K562 (cell line): ENCODE measurements at regions not wholly inside any gene's neighbourhood (a gene's known extent, or its start where the extent isn't known, plus 50 kb on each side); places are given as distances from the start of the nearest gene placed in this dataset.

ENCODE experiments used
- ATAC-seq: fragments of 200-7000 bp; cut with Tn5 transposase; 3 replicates; pipeline ENCODE4 v1.9.1; 2020; ENCODE audit warnings: moderate library complexity
- BruUV-seq: library from RNA; stranded (reverse); fragments of 400-500 nt; replicated peaks from 2 replicates; lab custom pipeline; 2021; lab: Mats Ljungman, UMichigan
- CTCF ChIA-PET: fragments of 300-600 bp; formaldehyde crosslinking; extraction: SDS; loops from one replicate; lab custom pipeline; 2021; ENCODE audit warnings: low intra/inter-chr PET ratio; lab: Yijun Ruan, JAX
- POLR2A ChIA-PET: fragments of 300-600, 350-650 bp; sonication (Branson Sonifier 250); formaldehyde crosslinking; extraction: SDS; loops from one replicate; lab custom pipeline; 2021; ENCODE audit warnings: antibody characterized with exemption, inconsistent platforms; lab: Yijun Ruan, JAX
- DNase-seq, 4 experiments: peaks; one replicate each; pipeline versions ENCODE4 v3.0.0 to v3.0.0-alpha.2; 2011 to 2018; ENCODE audit warnings: low spot score in 3 of 4, mixed read lengths in 3 of 4; ENCODE audit errors: extremely low read depth in 1 of 4
- FAIRE-seq: peaks from 2 replicates; lab custom pipeline; 2011; peaks lifted over from hg19 to GRCh38; lab: Jason Lieb, UNC
- H2AFZ ChIP-seq: 2 replicates; pipeline ENCODE4 v1.6.0; 2011; ENCODE audit warnings: low read depth, low read length, control low read depth, inconsistent platforms
- H3K27ac ChIP-seq: fragments of 200-600 bp; 3 replicates; pipeline ENCODE4 v1.8.0; 2011; ENCODE audit warnings: low read depth, mild to moderate bottlenecking, control low read depth, inconsistent platforms, low read length, moderate library complexity, mixed read lengths; ENCODE audit errors: extremely low read depth
- H3K27me3 ChIP-seq, 2 experiments: fragments of 300-600 bp in 1 of 2; 2 replicates in 1 of 2; 3 replicates in 1 of 2; pipeline versions ENCODE4 v1.6.0 to v1.8.0; 2011; ENCODE audit warnings: inconsistent platforms in 2 of 2, low read length in 2 of 2, mild to moderate bottlenecking in 1 of 2, mixed read lengths in 1 of 2, moderate library complexity in 1 of 2; ENCODE audit not compliant: control insufficient read depth in 2 of 2, insufficient read depth in 2 of 2
- H3K36me3 ChIP-seq: fragments of 300-600 bp; 3 replicates; pipeline ENCODE4 v1.8.0; 2011; ENCODE audit warnings: mild to moderate bottlenecking, low read length, inconsistent platforms; ENCODE audit not compliant: control insufficient read depth, insufficient read depth
- H3K4me1 ChIP-seq, 2 experiments: fragments of 200-600 bp in 1 of 2; replicated peaks in 1 of 2; 2 replicates in 1 of 2; 3 replicates in 1 of 2; pipeline versions ENCODE4 v1.5.1 to v1.8.0; 2011; ENCODE audit warnings: inconsistent platforms in 2 of 2, low read length in 2 of 2, mild to moderate bottlenecking in 1 of 2, mixed read lengths in 1 of 2, moderate library complexity in 1 of 2; ENCODE audit not compliant: control insufficient read depth in 2 of 2, insufficient read depth in 2 of 2
- H3K4me2 ChIP-seq: 2 replicates; pipeline ENCODE4 v1.6.1; 2011; ENCODE audit warnings: low read length, control low read depth, inconsistent platforms, mixed read lengths; ENCODE audit not compliant: insufficient read depth
- H3K4me3 ChIP-seq: fragments of 200-600 bp; sonication (generic), shearing (Covaris generic); 2 replicates; pipeline ENCODE4 v1.5.1; 2016; ENCODE audit warnings: control low read depth, inconsistent platforms
- H3K79me2 ChIP-seq: fragments of 200-600 bp; 3 replicates; pipeline ENCODE4 v1.8.0; 2011; ENCODE audit warnings: low read length, inconsistent platforms; ENCODE audit not compliant: control insufficient read depth, insufficient read depth
- H3K9ac ChIP-seq, 2 experiments: 2 replicates each; pipeline versions ENCODE4 v1.6.0 to v1.6.1; 2011; ENCODE audit warnings: low read depth in 2 of 2, low read length in 2 of 2, control low read depth in 1 of 2, inconsistent platforms in 1 of 2, mild to moderate bottlenecking in 1 of 2, mixed read lengths in 1 of 2; ENCODE audit not compliant: insufficient read depth in 1 of 2
- H3K9me1 ChIP-seq: one replicate; pipeline ENCODE4 v1.6.0; 2011; ENCODE audit warnings: inconsistent platforms, mild to moderate bottlenecking, low read length, moderate library complexity; ENCODE audit not compliant: control insufficient read depth, insufficient read depth
- H3K9me3 ChIP-seq: replicated peaks from 2 replicates; pipeline ENCODE4 v1.5.1; 2011; ENCODE audit warnings: low read depth, low read length, inconsistent platforms; ENCODE audit not compliant: control insufficient read depth, insufficient read depth
- H4K20me1 ChIP-seq: replicated peaks from 2 replicates; pipeline ENCODE4 v1.6.1; 2011; ENCODE audit warnings: low read length, inconsistent platforms, mixed read lengths; ENCODE audit not compliant: control insufficient read depth, insufficient read depth
- ARID4B ChIP-seq: sonication (generic); formaldehyde crosslinking; IDR thresholded peaks from 2 replicates; pipeline ENCODE4 v1.8.0; 2022; ENCODE audit warnings: mild to moderate bottlenecking, missing genetic modification reagents
- CEBPB ChIP-seq: fragments of 450-650 bp; IDR thresholded peaks from 2 replicates; pipeline ENCODE4 v1.6.1; 2016; ENCODE audit warnings: missing genetic modification characterization, missing compliant biosample characterization
- CSDE1 ChIP-seq, 2 experiments: fragments of 450-650 bp; IDR thresholded peaks; 2 replicates each; pipeline ENCODE4 v1.6.1; 2016; ENCODE audit warnings: mild to moderate bottlenecking in 1 of 2
- E2F3 ChIP-seq: fragments of 250-450 bp; sonication (Bioruptor Pico); IDR thresholded peaks from 2 replicates; pipeline ENCODE4 v1.4.0; 2020; ENCODE audit warnings: mild to moderate bottlenecking
- EZH2 ChIP-seq: IDR thresholded peaks from 2 replicates; pipeline ENCODE4 v1.6.1; 2012; ENCODE audit warnings: low read depth, mild to moderate bottlenecking, inconsistent platforms, low read length, borderline replicate concordance
- GABPA ChIP-seq: fragments of 200-800 bp; sonication (Bioruptor generic); conservative IDR thresholded peaks from 2 replicates; pipeline ENCODE4 v1.6.1; 2016; ENCODE audit warnings: low read depth, missing genetic modification characterization, missing compliant biosample characterization
- GATAD2B ChIP-seq: fragments of 450-650 bp; IDR thresholded peaks from 2 replicates; pipeline ENCODE4 v1.6.1; 2017; ENCODE audit warnings: mild to moderate bottlenecking, borderline replicate concordance
- HDAC6 ChIP-seq: IDR thresholded peaks from 2 replicates; pipeline ENCODE4 v1.6.1; 2012; ENCODE audit warnings: low read depth, mild to moderate bottlenecking, control low read depth, inconsistent platforms, low read length, moderate library complexity
- HDAC8 ChIP-seq: fragments of 450-650 bp; IDR thresholded peaks from 2 replicates; pipeline ENCODE4 v1.6.1; 2016; ENCODE audit warnings: mild to moderate bottlenecking, missing genetic modification characterization, moderate library complexity, missing compliant biosample characterization
- KLF13 ChIP-seq: fragments of 450-650 bp; IDR thresholded peaks from 2 replicates; pipeline ENCODE4 v1.6.1; 2016; ENCODE audit warnings: missing genetic modification characterization, low read depth, mild to moderate bottlenecking, missing compliant biosample characterization, moderate library complexity, borderline replicate concordance
- POLR3G ChIP-seq: IDR thresholded peaks from 2 replicates; pipeline ENCODE4 v1.6.1; 2011; ENCODE audit not compliant: insufficient read length, insufficient replicate concordance; ENCODE audit errors: extremely low read depth
- RBM25 ChIP-seq: fragments of 200-400 bp; formaldehyde crosslinking; IDR thresholded peaks from 2 replicates; pipeline ENCODE4 v1.6.1; 2018; ENCODE audit warnings: low read length, low read depth, moderate library complexity; ENCODE audit not compliant: severe bottlenecking
- STAT5B ChIP-seq: fragments of 250-450 bp; sonication (Bioruptor Pico); IDR thresholded peaks from 2 replicates; pipeline ENCODE4 v1.8.0; 2021; ENCODE audit warnings: mild to moderate bottlenecking, inconsistent platforms
- TBP ChIP-seq: optimal IDR thresholded peaks from 2 replicates; pipeline ENCODE3; 2011; ENCODE audit warnings: low read depth, low read length, improper control_type of control experiment
- TCF15 ChIP-seq: fragments of 250-450 bp; sonication (Bioruptor Pico); IDR thresholded peaks from 2 replicates; pipeline ENCODE4 v1.8.0; 2022; ENCODE audit warnings: moderate library complexity, mild to moderate bottlenecking, inconsistent platforms
- TGIF2 ChIP-seq: sonication (generic); formaldehyde crosslinking; IDR thresholded peaks from 2 replicates; pipeline ENCODE4 v1.8.1; 2022; ENCODE audit warnings: mild to moderate bottlenecking, missing genetic modification reagents, moderate library complexity
- ZBTB8A ChIP-seq: fragments of 450-650 bp; IDR thresholded peaks from 2 replicates; pipeline ENCODE4 v1.6.1; 2018; ENCODE audit warnings: mild to moderate bottlenecking, moderate library complexity; ENCODE audit not compliant: partially characterized antibody
- ZNF561 ChIP-seq: fragments of 450-650 bp; formaldehyde crosslinking; conservative IDR thresholded peaks from 2 replicates; pipeline ENCODE4 v1.4.0; 2020; ENCODE audit warnings: mild to moderate bottlenecking, moderate library complexity
- ZSCAN32 ChIP-seq: fragments of 450-650 bp; formaldehyde crosslinking; IDR thresholded peaks from 2 replicates; pipeline ENCODE4 v1.4.0; 2020; ENCODE audit warnings: mild to moderate bottlenecking, moderate library complexity
- WGBS: fragments of 100-300 bp; shearing (Covaris generic); methylation state at CpG from one replicate; pipeline ENCODE4 v1.1.6; 2016; ENCODE audit warnings: low coverage, mixed read lengths; ENCODE audit not compliant: insufficient coverage; ENCODE audit errors: missing lambda C conversion rate; 5-methylcytosine and 5-hydroxymethylcytosine counted together
- in situ Hi-C: fragments of 300-500 bp; cut with MboI; formaldehyde crosslinking; loops from 4 replicates; pipeline ENCODE4 v1.15.0; 2018; ENCODE audit warnings: inconsistent platforms, mixed read lengths
- intact Hi-C: fragments of 100-400 bp; cut with micrococcal nuclease; formaldehyde crosslinking; loops from 2 replicates; pipeline ENCODE4 v1.14.2; 2022

DNA sequence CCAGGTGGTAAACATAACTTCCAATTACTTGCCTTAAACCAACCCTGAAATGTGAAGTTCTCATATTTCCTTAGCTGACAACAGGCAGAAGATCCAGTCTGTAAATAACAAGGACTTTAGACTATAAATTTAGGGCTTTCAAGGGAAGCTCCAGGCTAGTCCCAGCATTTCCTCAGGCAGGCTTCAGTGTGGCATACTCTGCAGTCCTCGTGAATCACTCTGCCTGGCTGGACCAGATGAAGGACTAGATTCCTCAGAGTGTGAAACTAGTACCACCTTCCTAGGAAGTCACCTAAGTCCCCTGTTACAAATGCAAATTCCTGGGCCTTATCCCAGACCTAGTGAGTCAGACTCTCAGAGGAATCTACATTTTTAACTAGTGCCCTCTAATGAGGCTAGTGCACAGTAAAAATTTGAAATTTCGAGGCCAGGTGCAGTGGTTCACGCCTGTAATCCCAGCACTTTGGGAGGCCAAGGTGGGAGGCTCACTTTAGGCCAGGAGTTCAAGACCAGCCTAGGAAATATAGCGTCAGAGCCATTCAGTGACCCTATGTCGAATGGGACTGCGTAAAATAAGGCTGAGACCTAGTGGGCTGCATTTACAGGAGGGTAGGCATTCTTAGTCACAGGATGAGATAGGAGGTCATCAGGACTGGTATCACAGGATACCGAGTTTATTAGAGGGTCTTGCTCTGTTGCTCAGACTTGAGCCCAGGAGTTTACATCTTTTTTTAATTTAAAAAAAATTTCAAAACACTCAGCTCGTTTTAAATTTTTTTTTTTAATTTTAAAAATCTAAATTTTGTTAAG is 279.6 kb upstream of the JARID2 start:
- ATAC-seq (peak; percentile 10; the same call in 1 of the 3 replicates), FAIRE-seq (no peak), DNase-seq (no peak)
- CTCF ChIA-PET = no interaction called here
- no peaks in the 10 kb centered on the region for H3K27me3 ChIP-seq
- H3K79me2 ChIP-seq = no peaks in the 10 kb centered on the region
- H4K20me1 ChIP-seq = no peaks in the 10 kb centered on the region
- no peaks in the 10 kb centered on the region for H3K9me3 ChIP-seq
- no peaks in the 10 kb centered on the region for H3K36me3 ChIP-seq
- H2AFZ ChIP-seq = no peak overlapping the region
- H3K4me1 ChIP-seq = peaks cover 5 to 21% of the 10 kb centered on the region in 2 experiments; a peak in 3 of 5 replicates
- H3K4me2 ChIP-seq = no peak overlapping the region
- POLR2A ChIA-PET = interaction anchor here (0.6 to 1.8 kb wide), 3 partner anchors 14 to 1175 kb away, joined by 3 to 5 read pairs (median 3); no protein-coding TSS in a partner anchor
- peak overlapping the region in 1 of 2 experiments; percentile 39; a peak in 2 of 4 replicates for H3K9ac ChIP-seq
- no peak overlapping the region for H3K27ac ChIP-seq
- BruUV-seq = no TSS peak
- in situ Hi-C loops (no loop called here), intact Hi-C loops (no loop called here)
- no peaks in the 10 kb centered on the region for H3K9me1 ChIP-seq
- H3K4me3 ChIP-seq = no peak overlapping the region
- 65% methylated on average over 8 of the region's 8 CpGs for WGBS
- no peak for TF ChIP-seq E2F3 (CRISPR knock-in tag)
- no peak for TF ChIP-seq HDAC6
- TF ChIP-seq TBP = peak; percentile 27
- TF ChIP-seq ARID4B (CRISPR knock-in tag) = no peak
- TF ChIP-seq STAT5B (CRISPR knock-in tag) = no peak
- TF ChIP-seq TGIF2 (CRISPR knock-in tag) = no peak
- TF ChIP-seq GABPA (tag) = no peak
- TF ChIP-seq EZH2 = no peak
- no peak for TF ChIP-seq ZSCAN32 (CRISPR knock-in tag)
- TF ChIP-seq ZNF561 (CRISPR knock-in tag) = no peak
- TF ChIP-seq KLF13 (tag) = no peak
- TF ChIP-seq HDAC8 (tag) = no peak
- no peak for TF ChIP-seq GATAD2B
- TF ChIP-seq CSDE1 (IDR thresholded peaks at IDR 0.05) = no peak
- TF ChIP-seq POLR3G = no peak
- no peak for TF ChIP-seq ZBTB8A
- no peak for TF ChIP-seq TCF15 (CRISPR knock-in tag)
- TF ChIP-seq CEBPB (tag) = no peak
- TF ChIP-seq RBM25 = no peak
